NCI-H2227 (cell line): ENCODE measurements at regions not wholly inside any gene's neighbourhood (a gene's known extent, or its start where the extent isn't known, plus 50 kb on each side); places are given as distances from the start of the nearest gene placed in this dataset.
"Not testable (repeated sequence)": the region's sequence is repeated elsewhere in the genome, so short reads cannot be mapped to it uniquely, and the experiment has no call there.

Experiments
- DNase-seq: peaks from one replicate; lab custom pipeline; 2025; ENCODE audit not compliant: unreplicated experiment; lab: John Stamatoyannopoulos, UW

DNA sequence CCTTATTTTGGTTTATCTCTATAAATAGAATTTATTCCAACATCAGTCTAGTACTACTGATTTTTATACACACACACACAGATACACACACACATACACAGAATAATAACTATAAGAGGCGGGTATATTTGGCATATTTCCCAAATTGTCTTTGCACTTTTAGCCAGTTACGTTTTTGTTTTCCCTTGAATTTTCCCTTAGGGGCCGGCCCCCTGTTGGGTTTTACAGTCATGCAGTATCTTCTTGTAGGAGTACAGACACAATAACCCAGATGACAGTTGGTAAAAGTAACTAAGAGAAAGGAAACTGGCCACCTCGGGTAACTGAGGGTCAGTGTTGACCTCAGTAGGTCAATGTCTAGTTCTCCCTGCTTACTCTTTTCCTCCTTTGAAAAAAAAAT is 50.9 kb downstream of the DISP1 start:
- peak; percentile 13 for DNase-seq

DNA sequence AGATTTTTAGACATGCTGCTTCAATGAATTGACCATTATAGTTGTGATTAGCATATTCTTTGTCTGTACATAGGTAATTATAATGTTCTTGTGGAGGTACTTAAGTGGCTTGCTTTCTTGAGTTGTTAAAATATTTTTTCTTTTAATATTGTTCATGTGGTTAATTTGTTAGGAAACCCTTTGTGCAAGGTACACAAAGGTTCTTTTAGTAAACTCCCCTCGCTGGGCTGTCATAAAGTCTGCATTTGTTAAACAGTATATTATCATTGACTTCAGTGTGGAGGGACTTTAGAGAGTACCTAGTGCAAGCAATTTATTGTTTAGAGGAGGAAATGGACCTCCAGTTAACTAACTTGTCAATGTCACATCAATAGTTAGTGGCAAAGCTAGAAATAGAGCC is 52.5 kb downstream of the DISP1 start:
- DNase-seq = no peak

DNA sequence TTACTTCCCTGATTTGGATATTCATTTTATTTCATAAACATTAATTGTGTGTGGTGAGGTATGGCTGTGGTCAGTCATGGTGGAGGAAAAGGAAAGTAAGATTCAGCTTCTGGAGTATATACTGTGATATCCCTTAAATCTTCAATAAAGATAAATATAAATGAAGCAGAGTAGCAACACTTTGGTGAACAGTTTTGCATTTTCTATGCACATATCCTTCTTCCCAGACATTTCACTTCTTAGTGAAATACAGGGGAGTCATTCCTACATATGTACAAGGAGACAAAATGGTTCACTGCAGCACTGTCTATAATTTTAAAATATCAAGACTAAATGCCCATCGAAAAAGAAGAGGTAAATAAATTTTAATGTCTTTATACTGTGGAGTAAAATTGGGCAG is 61.3 kb downstream of the DISP1 start:
- DNase-seq = no peak

DNA sequence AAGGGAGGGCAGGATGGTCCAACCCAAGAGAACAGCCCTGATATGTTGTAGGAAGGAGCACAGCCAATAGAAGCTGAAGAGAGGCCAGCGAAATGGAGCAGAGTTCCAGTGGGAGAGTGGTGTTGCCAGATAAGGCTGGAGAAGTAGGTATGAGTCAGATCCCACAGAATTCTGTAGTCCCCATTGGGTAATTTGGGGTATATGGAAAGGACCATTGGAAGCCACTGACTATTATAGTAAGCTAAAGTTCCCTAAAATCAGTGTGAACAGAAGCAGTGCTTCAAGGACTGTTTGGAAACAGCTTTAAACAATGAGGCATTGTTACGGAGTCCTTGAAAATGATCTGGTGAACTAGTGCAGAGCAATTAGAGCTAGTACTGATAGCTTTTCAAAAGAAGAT is 63.0 kb downstream of the DISP1 start:
- DNase-seq = no peak

DNA sequence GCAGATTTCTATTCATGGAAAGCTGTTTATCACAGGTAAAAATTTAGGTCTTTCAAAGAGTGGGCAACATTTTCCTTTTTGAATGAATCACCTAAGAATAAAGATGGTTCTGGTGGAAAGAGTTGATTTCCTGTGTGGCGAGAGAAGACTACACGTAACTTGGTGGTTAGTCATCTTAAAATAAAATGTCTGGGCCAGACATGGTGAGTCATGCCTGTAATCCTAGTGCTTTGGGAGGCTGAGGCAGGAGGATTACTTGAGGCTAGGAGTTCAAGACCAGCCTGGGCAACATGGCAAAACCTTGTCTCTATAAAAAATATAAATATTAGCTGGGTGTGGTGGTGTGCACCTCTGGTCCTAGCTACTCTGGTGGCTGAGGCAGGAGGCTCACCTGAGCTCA is 65.7 kb downstream of the DISP1 start:
- DNase-seq = no peak

DNA sequence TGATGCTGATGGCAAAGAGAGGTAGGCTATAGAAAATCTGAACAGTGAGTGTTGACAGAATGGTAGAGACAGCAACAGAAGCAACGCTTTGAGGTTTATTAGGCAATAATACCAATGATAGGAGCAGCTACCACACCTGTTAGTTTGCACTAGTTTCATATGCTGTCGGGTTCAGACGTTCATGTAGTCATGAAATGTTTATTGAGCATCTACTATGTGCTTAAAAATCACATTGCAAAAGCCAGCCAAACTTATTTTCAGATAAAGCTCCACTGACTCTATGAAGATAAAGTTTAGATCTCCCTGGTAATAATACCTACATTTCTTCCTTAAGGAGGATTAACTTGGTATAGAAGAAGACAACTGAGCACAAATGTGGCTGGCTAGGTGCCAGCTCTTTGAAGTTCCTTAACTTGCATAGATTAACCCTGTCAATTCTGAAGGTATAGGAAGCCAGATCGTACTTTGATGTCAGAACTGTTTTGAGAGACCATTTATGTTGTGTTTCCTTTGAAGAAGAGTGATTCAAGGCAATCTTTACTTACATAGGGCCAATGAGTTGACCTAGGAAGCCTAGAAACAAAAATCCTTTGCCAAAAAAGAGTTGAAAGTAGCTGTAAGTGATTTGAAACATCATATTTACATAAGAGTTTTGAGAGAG is 71.5 kb downstream of the DISP1 start:
- DNase-seq = no peak

DNA sequence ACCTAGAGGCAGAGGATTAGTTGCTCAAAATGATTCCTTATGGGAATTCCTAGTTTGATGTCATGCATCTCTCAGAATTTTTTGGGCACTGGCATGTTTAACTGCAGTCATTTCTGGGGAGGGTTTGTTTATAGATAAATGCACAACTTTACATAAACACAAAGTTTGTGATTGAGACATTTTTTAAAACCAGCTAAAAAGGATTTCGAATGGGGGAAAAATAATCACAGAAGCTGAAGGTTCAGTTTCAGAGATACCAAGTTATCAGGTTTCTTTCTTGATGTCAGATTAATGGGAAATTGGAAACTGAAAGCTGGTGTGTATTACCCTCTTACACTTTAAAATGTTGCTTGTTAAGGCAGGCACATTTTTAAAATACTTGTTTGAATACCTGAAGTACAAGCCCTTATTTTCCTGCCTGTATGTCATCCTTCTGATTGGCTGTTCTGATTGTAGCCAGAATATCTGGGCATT is 72.1 kb downstream of the DISP1 start:
- no peak for DNase-seq

DNA sequence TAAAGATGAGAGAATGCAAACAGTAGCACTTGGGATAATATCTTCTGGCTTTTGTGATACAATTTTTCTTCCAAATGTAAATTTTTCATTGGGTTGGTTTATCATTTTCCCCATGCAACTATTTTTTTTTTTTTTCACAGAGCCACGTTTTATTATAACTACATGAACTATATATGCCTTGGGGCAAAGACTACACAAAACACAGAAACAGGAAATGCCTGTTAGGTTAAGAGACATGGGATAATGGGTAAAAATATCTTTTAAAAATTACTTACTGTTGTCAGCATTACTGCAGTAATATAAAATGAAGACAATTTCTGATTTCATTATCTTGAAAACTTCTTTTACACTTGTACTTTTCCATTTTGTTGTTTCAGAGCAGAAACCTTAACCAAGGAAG is 74.6 kb downstream of the DISP1 start:
- no peak for DNase-seq

DNA sequence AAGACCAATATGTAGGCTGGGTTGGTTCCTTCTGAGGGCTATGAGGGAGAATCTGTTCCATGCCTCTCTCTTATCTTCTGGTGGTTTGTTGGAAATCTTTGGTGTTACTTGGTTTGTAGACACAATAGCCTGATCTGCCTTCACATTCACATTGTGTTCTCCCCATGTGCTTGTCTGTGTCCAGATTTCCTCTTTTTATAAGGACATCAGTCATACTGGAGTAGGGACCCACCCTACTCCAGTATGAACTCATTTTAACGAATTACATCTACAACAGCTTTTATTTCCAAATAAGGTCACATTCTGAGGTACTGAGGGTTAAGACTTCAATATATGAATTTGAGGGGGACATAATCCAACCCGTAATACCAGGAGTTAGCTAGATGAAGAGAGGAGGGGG is 75.9 kb downstream of the DISP1 start:
- DNase-seq = no peak

DNA sequence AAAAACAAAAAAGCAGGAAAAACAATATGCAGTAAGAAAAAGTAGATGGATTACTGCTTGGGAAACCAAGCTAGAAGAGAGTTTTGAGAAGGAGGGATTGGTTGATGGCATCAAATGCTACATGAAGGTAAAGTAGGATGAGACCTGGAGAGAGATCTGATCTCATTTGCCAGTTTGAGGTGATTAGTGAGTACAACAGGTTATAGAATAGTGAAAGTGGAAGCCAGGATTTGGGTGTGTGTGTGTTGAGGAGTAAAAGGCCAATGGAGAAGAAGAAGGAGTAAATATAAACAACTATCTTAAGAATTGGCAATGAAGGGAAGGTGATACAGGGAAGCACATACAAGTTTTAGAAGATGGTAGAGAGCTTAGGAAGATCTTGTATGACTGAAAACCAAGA is 76.7 kb downstream of the DISP1 start:
- DNase-seq = no peak

DNA sequence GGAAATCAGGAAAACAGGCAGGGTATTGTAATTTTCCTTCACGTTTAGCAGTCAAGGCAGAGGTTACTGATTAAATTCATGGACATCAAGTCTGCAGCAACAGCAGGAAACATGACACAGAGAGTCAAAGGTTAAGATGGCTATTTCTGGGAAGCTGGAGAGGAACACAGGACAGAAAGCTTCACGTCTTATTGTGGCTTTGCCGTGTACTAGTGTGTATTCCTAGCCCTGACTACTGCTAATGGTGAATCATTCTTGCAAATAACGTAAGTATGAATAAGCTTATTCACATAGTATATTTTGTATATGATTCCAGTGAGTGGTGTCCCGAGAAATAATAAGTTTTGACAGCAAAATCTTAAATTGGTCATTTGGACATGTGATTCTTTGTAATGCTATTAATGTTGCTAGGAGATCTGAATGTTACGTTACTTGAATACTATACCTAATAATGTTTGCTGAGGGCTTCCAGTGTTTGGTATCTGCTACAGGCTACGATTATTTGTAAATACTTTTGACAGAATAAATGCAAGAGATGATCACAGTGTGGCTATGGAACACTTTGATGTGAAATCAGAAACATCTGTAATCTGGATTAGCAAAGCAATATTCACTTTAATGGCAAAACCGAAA is 77.4 kb downstream of the DISP1 start:
- no peak for DNase-seq

DNA sequence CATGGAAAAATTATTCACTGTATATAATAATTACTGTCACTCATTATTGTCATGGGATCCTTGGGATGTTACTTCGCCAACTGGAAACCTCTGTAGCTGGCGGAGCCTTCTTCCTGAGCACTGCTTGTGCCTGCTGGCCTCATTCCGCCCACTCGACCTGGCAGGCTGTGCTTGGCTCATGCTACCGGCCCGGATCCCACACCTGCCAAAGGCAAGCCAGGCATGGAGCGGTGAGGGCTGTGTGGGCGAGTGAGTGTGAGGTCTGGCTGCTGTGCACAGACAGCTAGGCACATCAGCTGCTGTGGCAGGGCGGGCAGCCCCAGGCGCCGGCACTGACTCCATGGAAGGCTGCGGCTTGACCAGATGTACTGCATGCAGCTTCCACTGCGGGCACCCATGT is 78.4 kb downstream of the DISP1 start:
- DNase-seq = no peak

DNA sequence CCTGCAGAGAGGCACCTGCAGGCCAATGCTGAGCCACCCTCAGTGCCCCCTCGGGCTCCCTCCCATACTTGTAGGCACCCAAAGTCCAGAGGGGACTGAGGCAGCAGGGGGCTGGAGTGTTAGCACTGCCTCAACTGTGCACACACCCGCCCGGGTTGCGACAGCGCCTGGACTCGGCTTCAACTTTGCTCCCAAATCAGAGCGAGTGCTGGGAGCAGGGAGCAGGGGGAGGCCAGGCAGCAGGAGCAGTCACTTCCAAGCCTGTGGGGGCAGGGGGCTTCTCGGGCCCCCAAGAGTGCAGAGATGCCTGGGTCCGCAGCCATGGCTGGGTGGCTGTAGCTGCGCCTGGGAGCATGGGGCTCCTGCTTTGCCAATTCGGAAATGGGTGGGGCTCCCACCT is 79.5 kb downstream of the DISP1 start:
- no peak for DNase-seq

DNA sequence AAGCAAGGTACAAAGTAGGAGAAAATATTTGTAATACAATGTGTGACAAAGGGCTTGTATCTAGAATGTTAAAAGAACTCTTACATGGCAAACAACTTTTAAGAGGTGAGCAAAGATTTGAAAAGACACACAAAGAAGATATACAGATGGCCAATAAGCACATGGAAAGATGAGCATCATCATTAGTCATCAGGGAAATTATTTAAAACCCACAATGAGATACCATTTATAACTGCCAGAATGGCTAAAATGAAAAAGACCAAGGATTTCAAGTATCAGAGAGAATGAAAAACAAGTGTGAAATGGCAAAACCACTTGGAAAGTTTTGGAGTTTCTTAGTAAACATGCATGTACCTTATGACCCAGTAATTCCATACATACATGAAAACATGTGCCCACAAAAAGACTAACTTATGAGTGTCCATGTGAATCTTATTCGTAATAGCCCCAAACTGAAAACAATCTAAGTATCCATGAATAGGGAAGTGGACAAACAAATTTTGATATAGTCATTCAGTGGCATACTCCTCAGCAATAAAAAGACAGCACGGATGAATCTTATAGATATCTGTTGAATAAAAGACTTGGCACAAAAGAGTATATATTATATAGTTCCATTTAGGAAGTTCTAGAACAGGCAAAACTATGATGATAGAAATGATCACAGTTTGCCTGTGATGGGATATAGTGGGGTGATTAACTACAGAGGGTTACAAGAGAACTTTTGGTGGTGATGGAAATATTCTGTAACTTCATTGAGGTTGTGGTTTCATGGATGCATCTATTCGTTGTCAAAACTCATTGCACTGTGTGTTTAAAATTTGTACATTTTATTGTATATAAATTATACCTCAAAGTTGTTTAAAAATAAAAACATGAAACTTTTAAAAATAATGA is 82.0 kb downstream of the DISP1 start:
- DNase-seq = no peak

DNA sequence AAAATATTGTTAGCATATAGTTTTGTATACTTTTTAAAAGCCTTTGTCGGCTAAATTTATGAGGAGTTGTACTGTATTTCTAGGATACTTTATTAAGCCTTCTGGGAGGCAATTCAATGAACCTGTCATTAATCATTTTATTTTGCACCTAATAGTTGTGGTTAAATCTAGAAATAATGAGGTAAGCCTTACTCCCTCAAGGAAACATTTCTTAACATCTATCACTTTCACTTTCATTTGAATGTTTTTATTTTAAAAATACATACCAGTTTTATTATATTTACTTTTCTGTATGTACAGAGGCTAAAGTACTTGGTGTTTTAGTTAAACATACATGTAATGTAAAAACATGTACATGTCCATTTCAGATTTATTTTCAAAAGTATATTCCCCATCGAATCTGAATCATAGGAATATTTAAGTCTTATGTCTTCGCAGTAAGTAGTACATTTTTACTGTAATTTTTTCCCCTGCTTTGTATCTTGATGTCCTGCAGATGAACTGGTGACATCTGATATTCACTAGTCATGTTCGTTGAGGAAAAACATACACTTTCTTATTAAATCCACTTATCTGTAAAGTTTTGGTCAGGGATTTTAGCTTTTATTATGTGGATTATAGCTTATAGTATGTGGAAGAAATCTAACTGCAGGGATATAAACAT is 82.8 kb downstream of the DISP1 start:
- no peak for DNase-seq

DNA sequence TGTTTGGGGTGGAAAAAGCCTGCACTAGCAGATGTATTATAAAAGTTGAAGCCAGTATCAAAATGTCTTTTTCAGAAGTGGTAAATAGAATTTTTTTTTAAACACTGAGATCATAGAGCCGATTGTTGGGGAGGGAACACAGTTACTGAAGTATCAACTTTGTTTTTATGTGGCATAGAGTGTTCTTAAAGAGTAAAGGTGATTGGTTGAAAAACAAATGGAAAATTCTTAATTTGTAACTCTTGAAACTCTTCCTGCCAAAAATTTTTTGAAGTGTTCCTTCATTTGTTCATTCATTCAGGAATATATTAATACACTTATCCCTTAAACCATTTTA is 83.3 kb downstream of the DISP1 start:
- DNase-seq = no peak

DNA sequence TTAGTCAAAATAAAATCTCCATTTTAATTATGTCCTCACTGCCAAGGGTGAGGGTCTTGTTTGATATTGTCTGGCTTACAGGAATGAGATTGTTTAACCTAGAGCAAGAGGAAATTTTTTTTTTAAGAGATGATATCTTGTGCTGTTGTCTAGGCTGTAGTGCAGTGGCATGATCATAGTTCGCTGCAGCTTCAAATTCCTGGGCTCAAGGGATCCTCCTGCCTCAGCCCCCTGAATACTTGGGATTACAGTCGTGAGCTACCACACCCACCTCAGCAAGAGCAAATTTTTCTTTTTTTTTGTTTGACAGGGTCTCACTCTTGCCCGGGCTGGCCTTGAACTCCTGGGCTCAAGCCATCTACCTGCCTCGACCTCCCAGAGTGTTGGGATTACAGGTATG is 84.6 kb downstream of the DISP1 start:
- DNase-seq = no peak

DNA sequence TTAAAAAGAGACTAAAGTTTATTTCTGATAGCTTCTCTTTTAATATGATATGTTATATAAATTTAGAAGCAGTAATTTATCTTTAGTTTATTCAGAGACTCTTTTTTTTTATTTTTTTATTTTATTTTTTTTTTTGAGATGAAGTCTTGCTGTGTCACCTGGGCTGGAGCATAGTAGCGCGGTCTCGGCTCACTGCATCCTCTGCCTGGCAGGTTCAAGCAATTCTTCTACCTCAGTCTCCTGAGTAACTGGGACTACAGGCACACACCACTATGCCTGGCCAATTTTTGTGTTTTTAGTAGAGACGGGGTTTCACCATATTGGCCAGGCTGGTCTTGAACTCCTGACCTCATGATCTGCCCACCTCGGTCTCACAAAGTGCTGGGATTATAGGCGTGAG is 89.6 kb downstream of the DISP1 start:
- no peak for DNase-seq

DNA sequence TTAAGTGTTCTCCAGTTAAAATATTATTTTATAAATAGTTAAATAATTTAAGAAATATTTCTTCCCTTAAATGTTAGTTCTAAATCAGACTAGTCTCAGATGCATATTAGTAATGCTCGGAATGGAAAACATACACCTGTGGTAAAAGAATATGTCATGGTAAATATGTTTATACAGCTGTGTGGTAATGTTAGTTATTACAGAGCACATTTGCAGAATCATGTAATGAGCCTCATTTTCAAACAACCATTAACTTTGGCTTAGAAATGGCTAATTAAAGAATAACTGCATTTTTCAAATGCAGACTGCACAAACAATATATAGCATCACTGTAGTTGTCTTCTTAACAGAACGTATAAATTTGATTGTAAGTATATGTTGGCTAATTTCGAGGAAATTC is 90.3 kb downstream of the DISP1 start:
- DNase-seq = no peak

DNA sequence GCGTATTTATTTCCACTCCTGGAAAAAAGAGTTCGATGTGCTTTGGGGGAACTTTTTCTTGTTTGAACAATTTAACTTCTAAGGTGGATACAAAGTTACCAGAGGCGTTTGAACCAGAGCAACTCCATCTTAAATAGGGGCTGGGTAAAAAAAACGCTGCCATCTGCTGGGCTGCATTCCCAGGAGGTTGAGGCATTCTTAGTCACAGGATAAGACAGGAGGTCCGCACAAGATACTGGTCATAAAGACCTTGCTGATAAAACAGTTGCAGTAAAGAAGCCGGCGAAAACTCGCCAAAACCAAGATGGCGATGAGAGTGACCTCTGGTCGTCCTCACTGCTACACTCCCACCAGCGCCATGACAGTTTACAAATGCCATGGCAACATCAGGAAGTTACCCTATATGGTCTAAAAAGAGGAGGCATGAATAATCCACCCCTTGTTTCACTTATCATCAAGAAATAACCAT is 91.5 kb downstream of the DISP1 start:
- not testable (repeated sequence) for DNase-seq

DNA sequence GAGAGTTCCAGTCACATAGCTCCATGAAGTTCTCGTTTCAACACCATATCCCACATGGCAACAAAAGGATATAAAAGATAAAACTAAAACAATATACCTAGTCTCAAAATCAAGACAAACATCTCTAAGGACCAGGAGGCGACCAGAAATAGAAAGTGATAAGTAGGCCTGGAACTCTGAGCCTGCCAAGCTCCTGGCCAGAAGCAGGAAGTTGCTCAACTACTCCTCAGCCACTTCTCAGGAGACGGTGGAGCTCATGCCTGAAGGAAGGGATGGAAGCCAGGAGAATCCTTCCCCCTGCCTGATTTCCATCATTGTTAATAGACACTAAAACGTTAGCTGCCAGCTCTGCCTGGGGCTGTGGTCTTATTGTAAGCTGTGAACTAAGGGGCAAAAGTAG is 94.7 kb downstream of the DISP1 start:
- no peak for DNase-seq

DNA sequence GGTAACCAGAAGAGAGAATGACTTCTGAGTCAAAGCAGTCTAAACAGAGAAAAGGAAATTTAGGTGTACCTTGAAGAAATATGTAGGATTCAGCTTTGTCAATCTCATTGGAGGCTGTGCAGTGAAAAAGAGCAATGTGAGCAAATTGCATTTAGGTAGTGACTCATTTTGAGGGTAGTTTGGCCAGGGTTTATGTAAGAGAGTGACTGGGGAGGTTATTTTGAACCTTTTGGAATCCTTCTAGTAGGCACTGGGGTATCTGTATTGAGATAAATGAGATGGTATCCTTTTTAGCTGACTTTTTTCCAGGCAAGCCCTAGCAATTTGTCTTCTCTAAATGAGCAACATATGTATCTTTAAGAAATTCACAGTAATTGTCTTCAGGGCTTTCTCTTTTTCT is 95.9 kb downstream of the DISP1 start:
- DNase-seq = no peak
